NCI-H748 (cell line): ENCODE measurements at regions not wholly inside any gene's neighbourhood (a gene's known extent, or its start where the extent isn't known, plus 50 kb on each side); places are given as distances from the start of the nearest gene placed in this dataset.

Source experiments
- DNase-seq: peaks from one replicate; lab custom pipeline; 2025; ENCODE audit not compliant: unreplicated experiment; lab: John Stamatoyannopoulos, UW

GRCh38 chr6:126091466-126091865 is 105.1 kb downstream of the TRMT11 start:
- DNase-seq: no peak

- no peak for DNase-seq
Measured at GRCh38 chr6:126093108-126093507, 106.8 kb downstream of the TRMT11 start.

- DNase-seq: no peak
Measured at GRCh38 chr6:126094411-126094810, 108.1 kb downstream of the TRMT11 start.

GRCh38 chr6:126100386-126100785 is 114.0 kb downstream of the TRMT11 start:
- DNase-seq: no peak

- DNase-seq: no peak
Measured at GRCh38 chr6:126102358-126102757, 116.0 kb downstream of the TRMT11 start.

- no peak for DNase-seq
Measured at GRCh38 chr6:126103993-126104392, 117.7 kb downstream of the TRMT11 start.

GRCh38 chr6:126107475-126108166 is 121.3 kb downstream of the TRMT11 start:
- no peak for DNase-seq

- peak; percentile 15 for DNase-seq
Measured at GRCh38 chr6:126110512-126111270, 124.4 kb downstream of the TRMT11 start.

GRCh38 chr6:126111327-126111726 is 125.0 kb downstream of the TRMT11 start:
- DNase-seq: no peak

- DNase-seq: no peak
Measured at GRCh38 chr6:126112171-126112632, 125.9 kb downstream of the TRMT11 start.

- no peak for DNase-seq
Measured at GRCh38 chr6:126113261-126113660, 126.9 kb downstream of the TRMT11 start.

- DNase-seq: no peak
Measured at GRCh38 chr6:126117251-126117650, 130.9 kb downstream of the TRMT11 start.

- no peak for DNase-seq
Measured at GRCh38 chr6:126118058-126118755, 131.9 kb downstream of the TRMT11 start.

- no peak for DNase-seq
Measured at GRCh38 chr6:126118936-126119335, 132.6 kb downstream of the TRMT11 start.

- DNase-seq: no peak
Measured at GRCh38 chr6:126123226-126123625, 136.9 kb downstream of the TRMT11 start.

GRCh38 chr6:126127659-126128058 is 141.3 kb downstream of the TRMT11 start:
- peak; percentile 45 for DNase-seq

GRCh38 chr6:126131246-126131645 is 144.9 kb downstream of the TRMT11 start:
- DNase-seq: no peak

- DNase-seq: no peak
Measured at GRCh38 chr6:126133984-126134383, 147.6 kb downstream of the TRMT11 start.

- no peak for DNase-seq
Measured at GRCh38 chr6:126134491-126134890, 148.2 kb downstream of the TRMT11 start.

- no peak for DNase-seq
Measured at GRCh38 chr6:126140015-126140414, 153.7 kb downstream of the TRMT11 start.

GRCh38 chr6:126143761-126144251 is 157.5 kb downstream of the TRMT11 start:
- DNase-seq: peak; percentile 84

GRCh38 chr6:126145351-126145750 is 159.0 kb downstream of the TRMT11 start:
- DNase-seq: peak; percentile 29
